Activated naive CD4-positive, alpha-beta T cell treated with anti-CD3 and anti-CD28 coated beads for 36 hours (primary cell): ENCODE measurements at regions not wholly inside any gene's neighbourhood (a gene's known extent, or its start where the extent isn't known, plus 50 kb on each side); places are given as distances from the start of the nearest gene placed in this dataset.

Source experiments
- CTCF ChIA-PET: fragments of 350-600 bp; sonication (Branson Sonifier 250); formaldehyde crosslinking; loops from one replicate; lab custom pipeline; 2021; ENCODE audit warnings: antibody characterized with exemption; lab: Charles Lee
- DNase-seq: peaks from one replicate; pipeline ENCODE4 v3.0.0-alpha.2; 2020
- H3K27ac Mint-ChIP-seq: one replicate; pipeline ENCODE4 v1.8.0; 2021; ENCODE audit warnings: mild to moderate bottlenecking, mixed read lengths
- H3K27me3 Mint-ChIP-seq: one replicate; pipeline ENCODE4 v1.8.0; 2021; ENCODE audit warnings: low read depth, mixed read lengths
- H3K36me3 Mint-ChIP-seq: one replicate; pipeline ENCODE4 v1.8.0; 2021; ENCODE audit warnings: low read depth, mixed read lengths
- H3K4me1 Mint-ChIP-seq: one replicate; pipeline ENCODE4 v1.8.0; 2021; ENCODE audit warnings: low read depth, mixed read lengths
- H3K4me3 Mint-ChIP-seq: one replicate; pipeline ENCODE4 v1.8.0; 2021; ENCODE audit warnings: mild to moderate bottlenecking, moderate library complexity, mixed read lengths
- H3K9me3 Mint-ChIP-seq: one replicate; pipeline ENCODE4 v1.8.0; 2021; ENCODE audit warnings: mixed read lengths
- intact Hi-C: fragments of 100-400 bp; cut with micrococcal nuclease; formaldehyde crosslinking; loops from one replicate; pipeline ENCODE4 v1.15.1; 2023

- H3K36me3 Mint-ChIP-seq, result no peaks in the 10 kb centered on the region
- intact Hi-C loops, result no loop called here
- no peak overlapping the region for H3K4me3 Mint-ChIP-seq
- H3K27me3 Mint-ChIP-seq, result no peaks in the 10 kb centered on the region
- H3K9me3 Mint-ChIP-seq, result peaks cover 8% of the 10 kb centered on the region
- no peak overlapping the region for H3K27ac Mint-ChIP-seq
- CTCF ChIA-PET, result no interaction called here
- H3K4me1 Mint-ChIP-seq, result no peaks in the 10 kb centered on the region
- no peak for DNase-seq
These were observed 1332.5 kb upstream of the CDH9 start for GRCh38 chr5:28370896-28371295.

DNA sequence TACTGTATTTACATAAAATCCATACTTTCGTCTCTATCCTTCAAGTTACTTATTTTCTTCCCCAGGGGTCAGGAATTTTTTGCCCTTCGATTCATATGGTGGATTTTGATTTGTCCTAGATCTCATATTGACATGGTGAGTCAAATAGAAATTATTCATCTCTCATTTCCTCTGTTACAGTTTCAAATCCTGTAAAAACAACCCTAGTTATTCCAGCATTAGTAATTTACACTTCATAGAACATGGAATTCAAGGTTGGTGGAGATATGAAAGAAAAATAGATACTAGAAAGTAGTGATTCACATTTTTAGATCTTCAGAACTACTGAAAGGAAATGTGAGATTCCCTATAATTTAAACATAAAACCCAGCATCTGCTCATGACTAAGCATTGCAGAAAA, 1331.0 kb upstream of the CDH9 start:
- no peaks in the 10 kb centered on the region for H3K36me3 Mint-ChIP-seq
- no peaks in the 10 kb centered on the region for H3K4me1 Mint-ChIP-seq
- no peak overlapping the region for H3K27ac Mint-ChIP-seq
- peaks cover 8% of the 10 kb centered on the region for H3K9me3 Mint-ChIP-seq
- no peak overlapping the region for H3K4me3 Mint-ChIP-seq
- DNase-seq, result no peak
- CTCF ChIA-PET, result no interaction called here
- H3K27me3 Mint-ChIP-seq, result no peaks in the 10 kb centered on the region
- intact Hi-C loops, result no loop called here

DNA sequence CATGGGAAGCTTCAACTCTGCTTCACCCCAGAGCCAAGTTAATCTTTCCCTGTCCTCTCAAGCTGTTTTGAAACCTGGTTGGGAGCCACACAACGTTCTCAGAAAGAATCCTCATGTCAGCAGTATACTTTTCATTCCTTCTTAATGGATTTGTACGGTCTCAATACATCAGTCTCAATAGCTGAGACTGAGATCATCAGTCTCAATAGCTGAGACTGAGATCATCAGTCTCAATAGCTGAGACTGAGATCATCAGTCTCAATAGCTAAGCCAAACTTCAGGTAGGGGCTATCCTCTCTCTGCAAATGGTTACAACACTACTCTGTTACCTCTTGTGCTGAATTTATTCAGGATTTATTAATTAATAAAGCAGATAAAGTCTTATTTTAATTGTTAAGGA, 1317.4 kb upstream of the CDH9 start:
- CTCF ChIA-PET, result interaction anchor here (0.6 kb wide), 1 partner anchor 9 kb away, joined by 3 read pairs; no protein-coding TSS in a partner anchor

DNA sequence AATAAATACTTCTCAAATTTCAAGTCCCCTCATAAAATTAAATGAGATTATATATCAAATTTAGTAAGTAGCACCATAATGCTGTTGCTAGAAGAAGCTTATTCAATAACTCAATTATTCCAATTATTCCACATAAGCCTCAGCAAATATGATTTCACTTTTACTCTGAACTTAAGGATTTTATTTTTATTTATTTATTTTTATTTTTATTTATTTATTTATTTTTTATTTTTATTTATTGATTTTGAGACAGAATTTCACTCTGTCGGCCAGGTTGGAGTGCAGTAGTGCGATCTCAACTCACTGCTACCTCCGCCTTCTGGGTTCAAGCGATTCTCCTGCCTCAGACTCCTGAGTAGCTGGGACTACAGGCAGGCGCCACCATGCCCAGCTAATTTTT, 1308.3 kb upstream of the CDH9 start:
- no peak overlapping the region for H3K27ac Mint-ChIP-seq
- no peaks in the 10 kb centered on the region for H3K27me3 Mint-ChIP-seq
- H3K9me3 Mint-ChIP-seq, result peaks cover 17% of the 10 kb centered on the region
- no peak for DNase-seq
- CTCF ChIA-PET, result interaction anchor here (0.6 kb wide), 1 partner anchor 9 kb away, joined by 3 read pairs; no protein-coding TSS in a partner anchor
- H3K36me3 Mint-ChIP-seq, result no peaks in the 10 kb centered on the region
- H3K4me1 Mint-ChIP-seq, result no peaks in the 10 kb centered on the region
- no peak overlapping the region for H3K4me3 Mint-ChIP-seq
- intact Hi-C loops, result loop anchor here (5.0 kb wide), 1 partner anchor 421 kb away; no protein-coding TSS in a partner anchor

More for the DNA sequence above, 1317.4 kb upstream of the CDH9 start:
- DNase-seq, result no peak
- Mint-ChIP-seq H3K4me1 (no peaks in the 10 kb centered on the region), H3K27ac (no peak overlapping the region), H3K27me3 (no peaks in the 10 kb centered on the region), H3K36me3 (no peaks in the 10 kb centered on the region), H3K4me3 (no peak overlapping the region), H3K9me3 (peaks cover 20% of the 10 kb centered on the region)
- intact Hi-C loops, result no loop called here

- DNase-seq, result no peak
- Mint-ChIP-seq H3K4me1 (no peaks in the 10 kb centered on the region), H3K4me3 (no peak overlapping the region), H3K27ac (no peak overlapping the region), H3K9me3 (peaks cover 10% of the 10 kb centered on the region), H3K36me3 (no peaks in the 10 kb centered on the region), H3K27me3 (no peaks in the 10 kb centered on the region)
- intact Hi-C loops, result loop anchor here (5.0 kb wide), 1 partner anchor 422 kb away; no protein-coding TSS in a partner anchor
- CTCF ChIA-PET, result no interaction called here
These were observed 1306.5 kb upstream of the CDH9 start for GRCh38 chr5:28344836-28345433.

DNA sequence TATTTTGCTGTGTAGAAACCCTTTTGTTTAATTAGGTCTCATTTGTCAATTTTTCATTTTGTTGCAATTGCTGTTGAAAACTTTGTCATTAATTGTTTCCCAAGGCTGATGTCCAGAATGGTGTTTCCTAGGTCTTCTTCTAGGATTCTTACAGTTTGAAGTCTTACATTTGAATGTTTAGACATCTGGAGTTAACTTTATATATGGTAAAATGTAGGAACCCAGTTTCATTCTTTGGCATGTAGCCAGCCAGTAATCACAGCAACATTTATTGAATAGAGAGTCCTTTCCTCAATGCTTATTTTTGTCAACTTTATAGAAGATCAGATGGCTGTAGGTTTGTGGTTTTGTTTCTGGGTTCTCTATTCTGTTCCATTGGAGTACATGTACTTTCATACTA, 1290.8 kb upstream of the CDH9 start:
- no peaks in the 10 kb centered on the region for H3K4me1 Mint-ChIP-seq
- no peak overlapping the region for H3K27ac Mint-ChIP-seq
- no peaks in the 10 kb centered on the region for H3K36me3 Mint-ChIP-seq
- peaks cover 11% of the 10 kb centered on the region for H3K9me3 Mint-ChIP-seq
- intact Hi-C loops, result no loop called here
- no peaks in the 10 kb centered on the region for H3K27me3 Mint-ChIP-seq
- no peak overlapping the region for H3K4me3 Mint-ChIP-seq
- CTCF ChIA-PET, result no interaction called here
- no peak for DNase-seq

- Mint-ChIP-seq H3K9me3 (peaks cover 12% of the 10 kb centered on the region), H3K27ac (no peak overlapping the region), H3K4me1 (no peaks in the 10 kb centered on the region), H3K36me3 (no peaks in the 10 kb centered on the region), H3K27me3 (no peaks in the 10 kb centered on the region), H3K4me3 (no peak overlapping the region)
- no peak for DNase-seq
- intact Hi-C loops, result no loop called here
- CTCF ChIA-PET, result no interaction called here
These were observed 1290.3 kb upstream of the CDH9 start for GRCh38 chr5:28328681-28329080.

- CTCF ChIA-PET, result no interaction called here
- Mint-ChIP-seq H3K4me3 (no peak overlapping the region), H3K27me3 (no peaks in the 10 kb centered on the region), H3K4me1 (no peaks in the 10 kb centered on the region), H3K36me3 (no peaks in the 10 kb centered on the region), H3K9me3 (peaks cover 10% of the 10 kb centered on the region), H3K27ac (no peak overlapping the region)
- intact Hi-C loops, result no loop called here
- DNase-seq, result no peak
These were observed 1285.8 kb upstream of the CDH9 start for GRCh38 chr5:28324174-28324573.

- intact Hi-C loops, result no loop called here
- DNase-seq, result no peak
- Mint-ChIP-seq H3K27ac (no peak overlapping the region), H3K4me3 (no peak overlapping the region), H3K36me3 (no peaks in the 10 kb centered on the region), H3K4me1 (no peaks in the 10 kb centered on the region), H3K9me3 (peaks cover 19% of the 10 kb centered on the region), H3K27me3 (no peaks in the 10 kb centered on the region)
- CTCF ChIA-PET, result no interaction called here
These were observed 1275.6 kb upstream of the CDH9 start for GRCh38 chr5:28313953-28314352.

- Mint-ChIP-seq H3K4me1 (no peaks in the 10 kb centered on the region), H3K4me3 (no peak overlapping the region), H3K27ac (no peak overlapping the region), H3K36me3 (no peaks in the 10 kb centered on the region), H3K27me3 (no peaks in the 10 kb centered on the region), H3K9me3 (peaks cover 18% of the 10 kb centered on the region)
- CTCF ChIA-PET, result no interaction called here
- no peak for DNase-seq
- intact Hi-C loops, result no loop called here
These were observed 1275.0 kb upstream of the CDH9 start for GRCh38 chr5:28313321-28313951.

DNA sequence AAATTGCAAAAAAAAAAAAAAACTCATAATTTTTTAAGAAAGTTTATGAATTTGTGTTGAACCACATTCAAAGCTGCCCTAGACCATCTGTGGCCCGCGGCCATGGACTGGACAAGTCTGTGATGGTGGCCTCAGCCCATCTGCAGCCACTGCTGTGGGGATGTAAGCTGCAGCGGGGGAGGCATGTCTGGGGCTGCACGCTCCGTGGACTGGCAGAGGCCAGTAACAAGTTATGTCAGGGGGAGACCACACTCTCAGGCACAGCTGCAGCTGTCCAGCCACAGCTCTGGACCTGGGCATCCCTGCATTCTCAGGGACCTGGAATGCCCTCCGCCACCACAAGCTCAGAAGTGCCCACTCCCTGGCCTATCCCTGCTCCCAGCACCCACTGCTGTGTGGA, 1272.3 kb upstream of the CDH9 start:
- DNase-seq, result no peak
- Mint-ChIP-seq H3K36me3 (no peaks in the 10 kb centered on the region), H3K27ac (no peak overlapping the region), H3K9me3 (peaks cover 15% of the 10 kb centered on the region), H3K4me3 (no peak overlapping the region), H3K27me3 (no peaks in the 10 kb centered on the region), H3K4me1 (no peaks in the 10 kb centered on the region)
- intact Hi-C loops, result no loop called here
- CTCF ChIA-PET, result no interaction called here

- no peaks in the 10 kb centered on the region for H3K4me1 Mint-ChIP-seq
- CTCF ChIA-PET, result no interaction called here
- peaks cover 10% of the 10 kb centered on the region for H3K9me3 Mint-ChIP-seq
- no peak for DNase-seq
- H3K36me3 Mint-ChIP-seq, result no peaks in the 10 kb centered on the region
- H3K27me3 Mint-ChIP-seq, result no peaks in the 10 kb centered on the region
- no peak overlapping the region for H3K4me3 Mint-ChIP-seq
- intact Hi-C loops, result no loop called here
- no peak overlapping the region for H3K27ac Mint-ChIP-seq
These were observed 1267.5 kb upstream of the CDH9 start for GRCh38 chr5:28305891-28306290.

GRCh38 chr5:28301712-28302111, 1263.3 kb upstream of the CDH9 start:
- intact Hi-C loops, result no loop called here
- no peaks in the 10 kb centered on the region for H3K27me3 Mint-ChIP-seq

More at GRCh38 chr5:28301712-28302111, 1263.3 kb upstream of the CDH9 start:
- Mint-ChIP-seq H3K9me3 (peaks cover 7% of the 10 kb centered on the region), H3K27ac (no peak overlapping the region), H3K4me1 (no peaks in the 10 kb centered on the region), H3K4me3 (no peak overlapping the region), H3K36me3 (no peaks in the 10 kb centered on the region)
- DNase-seq, result no peak
- CTCF ChIA-PET, result no interaction called here
